PC-3 (cell line): ENCODE measurements at regions not wholly inside any gene's neighbourhood (a gene's known extent, or its start where the extent isn't known, plus 50 kb on each side); places are given as distances from the start of the nearest gene placed in this dataset.

ENCODE experiments used
- ATAC-seq: fragments of 200-7000 bp; cut with Tn5 transposase; 2 replicates; pipeline ENCODE4 v1.9.1; 2020; ENCODE audit warnings: mild to moderate bottlenecking, moderate library complexity
- BruUV-seq: library from RNA; stranded (reverse); fragments of 400-500 nt; replicated peaks from 2 replicates; lab custom pipeline; 2021; lab: Mats Ljungman, UMichigan
- CTCF ChIA-PET: fragments of 300-600 bp; sonication (Branson Sonifier 250); formaldehyde crosslinking; loops from one replicate; lab custom pipeline; 2022; ENCODE audit warnings: antibody characterized with exemption; lab: Charles Lee
- POLR2A ChIA-PET: fragments of 300-600 bp; sonication (Branson Sonifier 250); formaldehyde crosslinking; loops from one replicate; lab custom pipeline; 2022; ENCODE audit warnings: antibody characterized with exemption; ENCODE audit not compliant: unreplicated experiment; lab: Charles Lee
- DNase-seq: peaks from one replicate; pipeline ENCODE4 v3.0.0-alpha.2; 2015
- H2AFZ ChIP-seq: fragments of 300-600 bp; sonication (generic); 2 replicates; pipeline ENCODE4 v1.6.0; 2016; ENCODE audit warnings: antibody characterized with exemption, low read length
- H3F3A ChIP-seq: fragments of 300-600 bp; sonication (generic); one replicate; pipeline ENCODE4 v1.6.0; 2017; ENCODE audit warnings: antibody characterized with exemption, low read length, control low read depth, mild to moderate bottlenecking; ENCODE audit not compliant: unreplicated experiment
- H3K27ac ChIP-seq: fragments of 300-600 bp; sonication (generic); 2 replicates; pipeline ENCODE4 v1.5.1; 2016; ENCODE audit warnings: mild to moderate bottlenecking, low read length
- H3K27me3 ChIP-seq: fragments of 300-600 bp; sonication (generic); 2 replicates; pipeline ENCODE4 v1.6.1; 2016; ENCODE audit warnings: low read length, mixed read lengths
- H3K36me3 ChIP-seq: fragments of 300-600 bp; sonication (generic); 2 replicates; pipeline ENCODE4 v1.6.1; 2016; ENCODE audit warnings: low read depth, mixed run types, low read length, mixed read lengths
- H3K4me1 ChIP-seq: fragments of 300-600 bp; sonication (generic); 2 replicates; pipeline ENCODE4 v1.5.1; 2016; ENCODE audit warnings: low read length; ENCODE audit not compliant: insufficient read depth
- H3K4me2 ChIP-seq: fragments of 300-600 bp; sonication (generic); 2 replicates; pipeline ENCODE4 v1.6.0; 2016; ENCODE audit warnings: low read length
- H3K4me3 ChIP-seq: fragments of 300-600 bp; sonication (generic); 2 replicates; pipeline ENCODE4 v1.5.1; 2016; ENCODE audit warnings: mild to moderate bottlenecking, low read length, mixed read lengths
- H3K79me2 ChIP-seq: fragments of 300-600 bp; sonication (generic); 2 replicates; pipeline ENCODE4 v1.6.1; 2017; ENCODE audit warnings: low read length, mixed read lengths
- H3K9ac ChIP-seq: fragments of 300-600 bp; sonication (generic); 2 replicates; pipeline ENCODE4 v1.6.0; 2016; ENCODE audit warnings: mild to moderate bottlenecking, low read length
- H3K9me2 ChIP-seq: fragments of 300-600 bp; sonication (generic); replicated peaks from 2 replicates; pipeline ENCODE4 v1.6.1; 2016; ENCODE audit warnings: mixed run types, low read length, mixed read lengths
- H3K9me3 ChIP-seq: fragments of 300-600 bp; sonication (generic); 2 replicates; pipeline ENCODE4 v1.6.1; 2016; ENCODE audit warnings: low read length, mixed read lengths
- H4K20me1 ChIP-seq: fragments of 300-600 bp; sonication (generic); 2 replicates; pipeline ENCODE4 v1.6.1; 2016; ENCODE audit warnings: low read length, mixed read lengths
- CTCF ChIP-seq: fragments of 300-600 bp; sonication (generic); conservative IDR thresholded peaks from 2 replicates; pipeline ENCODE4 v1.5.1; 2017; ENCODE audit warnings: antibody characterized with exemption, low read depth, mild to moderate bottlenecking, low read length
- EZH2 ChIP-seq: fragments of 300-600 bp; sonication (generic); IDR thresholded peaks from one replicate; pipeline ENCODE4 v1.6.1; 2017; ENCODE audit warnings: antibody characterized with exemption, mild to moderate bottlenecking, low read length; ENCODE audit not compliant: unreplicated experiment
- EZH2phosphoT487 ChIP-seq: fragments of 300-600 bp; sonication (generic); IDR thresholded peaks from 2 replicates; pipeline ENCODE4 v1.6.1; 2018; ENCODE audit warnings: mild to moderate bottlenecking, antibody characterized with exemption, low read length, borderline replicate concordance
- intact Hi-C: fragments of 100-400 bp; cut with micrococcal nuclease; formaldehyde crosslinking; loops from 2 replicates; pipeline ENCODE4 v1.9.0; 2023

GRCh38 chr15:47876986-47877385 is 159.7 kb downstream of the SEMA6D start:
- ChIA-PET CTCF (no interaction called here), POLR2A (no interaction called here)
- no peak for TF ChIP-seq EZH2
- no peak for TF ChIP-seq CTCF
- no peak for TF ChIP-seq EZH2phosphoT487
- Histone ChIP-seq H3K9ac (no peak overlapping the region), H3K9me3 (no peaks in the 10 kb centered on the region), H3K27me3 (no peaks in the 10 kb centered on the region), H2AFZ (no peak overlapping the region), H3K36me3 (no peaks in the 10 kb centered on the region), H3F3A (no peaks in the 10 kb centered on the region), H3K4me1 (no peaks in the 10 kb centered on the region; the same call in 1 of the 2 replicates), H4K20me1 (no peaks in the 10 kb centered on the region), H3K79me2 (no peaks in the 10 kb centered on the region), H3K27ac (no peak overlapping the region), H3K9me2 (no peaks in the 10 kb centered on the region), H3K4me2 (no peak overlapping the region), H3K4me3 (no peak overlapping the region)
- intact Hi-C loops = no loop called here
- no peak for DNase-seq
- no peak for ATAC-seq
- no TSS peak for BruUV-seq

GRCh38 chr15:47877836-47878235 is 160.5 kb downstream of the SEMA6D start:
- Histone ChIP-seq H2AFZ (no peak overlapping the region), H3K27me3 (no peaks in the 10 kb centered on the region), H3K4me3 (no peak overlapping the region), H3K4me1 (no peaks in the 10 kb centered on the region), H3K9ac (no peak overlapping the region), H3F3A (no peaks in the 10 kb centered on the region), H3K4me2 (no peak overlapping the region), H3K27ac (no peak overlapping the region), H3K9me2 (no peaks in the 10 kb centered on the region), H3K79me2 (no peaks in the 10 kb centered on the region), H3K36me3 (no peaks in the 10 kb centered on the region), H3K9me3 (no peaks in the 10 kb centered on the region), H4K20me1 (no peaks in the 10 kb centered on the region)
- DNase-seq = no peak
- BruUV-seq = no TSS peak
- POLR2A ChIA-PET = no interaction called here
- CTCF ChIA-PET = no interaction called here
- intact Hi-C loops = no loop called here
- ATAC-seq = no peak
- TF ChIP-seq EZH2phosphoT487 (no peak), EZH2 (no peak), CTCF (no peak)

- TF ChIP-seq EZH2phosphoT487 (no peak), EZH2 (no peak), CTCF (no peak)
- no peak overlapping the region for H3K4me2 ChIP-seq
- H3K9me2 ChIP-seq = no peaks in the 10 kb centered on the region
- H3F3A ChIP-seq = no peaks in the 10 kb centered on the region
- H3K79me2 ChIP-seq = no peaks in the 10 kb centered on the region
- ATAC-seq = peak; percentile 69
- no peak overlapping the region for H2AFZ ChIP-seq
- no peaks in the 10 kb centered on the region for H3K27me3 ChIP-seq
- DNase-seq = peak; percentile 82
- H3K9me3 ChIP-seq = no peaks in the 10 kb centered on the region
- no peaks in the 10 kb centered on the region for H4K20me1 ChIP-seq
- no peak overlapping the region for H3K4me3 ChIP-seq
- H3K36me3 ChIP-seq = no peaks in the 10 kb centered on the region
- ChIA-PET POLR2A (no interaction called here), CTCF (no interaction called here)
- H3K27ac ChIP-seq = no peak overlapping the region
- peaks cover 13% of the 10 kb centered on the region; the same call in 1 of the 2 replicates for H3K4me1 ChIP-seq
- no TSS peak for BruUV-seq
- intact Hi-C loops = no loop called here
- no peak overlapping the region for H3K9ac ChIP-seq
Observed at GRCh38 chr15:47885920-47886319, 168.6 kb downstream of the SEMA6D start.
